Osteocyte (in vitro differentiated cells): ENCODE measurements at regions not wholly inside any gene's neighbourhood (a gene's known extent, or its start where the extent isn't known, plus 50 kb on each side); places are given as distances from the start of the nearest gene placed in this dataset.

Experiments
- DNase-seq: peaks from one replicate; pipeline ENCODE4 v3.0.0; 2021; ENCODE audit warnings: mixed read lengths; ENCODE audit not compliant: unreplicated experiment; ENCODE audit errors: extremely low spot score
- H3K27ac Mint-ChIP-seq: one replicate; pipeline ENCODE4 v1.8.0; 2021; ENCODE audit warnings: mild to moderate bottlenecking, mixed read lengths; ENCODE audit not compliant: unreplicated experiment
- H3K27me3 Mint-ChIP-seq: one replicate; pipeline ENCODE4 v1.8.0; 2021; ENCODE audit warnings: mixed read lengths; ENCODE audit not compliant: unreplicated experiment
- H3K36me3 Mint-ChIP-seq: one replicate; pipeline ENCODE4 v1.8.0; 2021; ENCODE audit warnings: mixed read lengths; ENCODE audit not compliant: unreplicated experiment
- H3K4me1 Mint-ChIP-seq: one replicate; pipeline ENCODE4 v1.8.0; 2021; ENCODE audit warnings: mixed read lengths; ENCODE audit not compliant: unreplicated experiment
- H3K4me3 Mint-ChIP-seq: one replicate; pipeline ENCODE4 v1.8.0; 2021; ENCODE audit warnings: mild to moderate bottlenecking, moderate library complexity, mixed read lengths; ENCODE audit not compliant: unreplicated experiment
- H3K9me3 Mint-ChIP-seq: one replicate; pipeline ENCODE4 v1.8.0; 2021; ENCODE audit warnings: mixed read lengths; ENCODE audit not compliant: unreplicated experiment
- CTCF ChIP-seq: fragments of 200-600 bp; sonication (generic); IDR thresholded peaks from 2 replicates; pipeline ENCODE4 v1.5.0; 2021; ENCODE audit warnings: antibody characterized with exemption, mild to moderate bottlenecking, moderate library complexity

GRCh38 chr12:60863421-60863820, 1267.6 kb downstream of the SLC16A7 start:
- no peaks in the 10 kb centered on the region for H3K36me3 Mint-ChIP-seq
- H3K4me3 Mint-ChIP-seq = no peak overlapping the region
- DNase-seq = no peak
- no peaks in the 10 kb centered on the region for H3K4me1 Mint-ChIP-seq
- no peaks in the 10 kb centered on the region for H3K27me3 Mint-ChIP-seq
- H3K9me3 Mint-ChIP-seq = no peaks in the 10 kb centered on the region
- no peak overlapping the region for H3K27ac Mint-ChIP-seq
- no peak for TF ChIP-seq CTCF

GRCh38 chr12:60872219-60872618, 1276.4 kb downstream of the SLC16A7 start:
- no peaks in the 10 kb centered on the region for H3K4me1 Mint-ChIP-seq
- peak; percentile 73 for DNase-seq
- H3K4me3 Mint-ChIP-seq = no peak overlapping the region
- H3K36me3 Mint-ChIP-seq = no peaks in the 10 kb centered on the region
- H3K27me3 Mint-ChIP-seq = no peaks in the 10 kb centered on the region
- no peak for TF ChIP-seq CTCF
- H3K27ac Mint-ChIP-seq = no peak overlapping the region
- no peaks in the 10 kb centered on the region for H3K9me3 Mint-ChIP-seq

GRCh38 chr12:60872850-60873713, 1277.3 kb downstream of the SLC16A7 start:
- Mint-ChIP-seq H3K27me3 (no peaks in the 10 kb centered on the region), H3K9me3 (no peaks in the 10 kb centered on the region), H3K36me3 (no peaks in the 10 kb centered on the region), H3K4me1 (no peaks in the 10 kb centered on the region), H3K4me3 (no peak overlapping the region), H3K27ac (no peak overlapping the region)
- DNase-seq = no peak
- no peak for TF ChIP-seq CTCF

- DNase-seq = no peak
- Mint-ChIP-seq H3K4me3 (no peak overlapping the region), H3K27ac (no peak overlapping the region), H3K4me1 (no peaks in the 10 kb centered on the region), H3K9me3 (peaks cover 5% of the 10 kb centered on the region), H3K36me3 (no peaks in the 10 kb centered on the region), H3K27me3 (no peaks in the 10 kb centered on the region)
- no peak for TF ChIP-seq CTCF
Observed at GRCh38 chr12:60874091-60874490, 1278.3 kb downstream of the SLC16A7 start.

- no peak for DNase-seq
- Mint-ChIP-seq H3K4me1 (no peaks in the 10 kb centered on the region), H3K27ac (no peak overlapping the region), H3K9me3 (no peaks in the 10 kb centered on the region), H3K4me3 (no peak overlapping the region), H3K36me3 (no peaks in the 10 kb centered on the region), H3K27me3 (no peaks in the 10 kb centered on the region)
- TF ChIP-seq CTCF = no peak
Observed at GRCh38 chr12:60920841-60921495, 1325.1 kb downstream of the SLC16A7 start.
